Neural cell (in vitro differentiated cells): ENCODE measurements at regions not wholly inside any gene's neighbourhood (a gene's known extent, or its start where the extent isn't known, plus 50 kb on each side); places are given as distances from the start of the nearest gene placed in this dataset.

Experiments
- H2AFZ ChIP-seq: fragments of 200-600, 300-800 bp; sonication (generic), shearing (Covaris generic); 2 replicates; pipeline ENCODE4 v1.6.0; 2014; ENCODE audit warnings: low read depth, mild to moderate bottlenecking, antibody characterized with exemption, low read length, moderate library complexity
- H3F3A ChIP-seq: fragments of 200-600 bp; shearing (Covaris generic); 2 replicates; pipeline ENCODE4 v1.6.1; 2016; ENCODE audit warnings: mild to moderate bottlenecking, moderate library complexity, mixed read lengths, antibody characterized with exemption, low read length; ENCODE audit not compliant: insufficient read depth, poor library complexity, severe bottlenecking
- H3K27ac ChIP-seq: fragments of 200-600, 300-800 bp; sonication (generic), shearing (Covaris generic); 2 replicates; pipeline ENCODE4 v1.5.1; 2014; ENCODE audit warnings: mild to moderate bottlenecking, low read length, moderate library complexity
- H3K27me3 ChIP-seq: fragments of 300-800, 200-600 bp; sonication (generic), shearing (Covaris generic); 2 replicates; pipeline ENCODE4 v1.6.0; 2014; ENCODE audit warnings: mild to moderate bottlenecking, low read depth, low read length, moderate library complexity; ENCODE audit not compliant: insufficient read depth
- H3K36me3 ChIP-seq: fragments of 300-800, 200-600 bp; sonication (generic), shearing (Covaris generic); 2 replicates; pipeline ENCODE4 v1.5.1; 2014; ENCODE audit warnings: mild to moderate bottlenecking, antibody characterized with exemption, low read length, moderate library complexity; ENCODE audit not compliant: insufficient read depth
- H3K4me2 ChIP-seq: fragments of 300-800, 200-600 bp; sonication (generic), shearing (Covaris generic); 2 replicates; pipeline ENCODE4 v1.6.0; 2014; ENCODE audit warnings: mild to moderate bottlenecking, low read length
- H3K4me3 ChIP-seq: fragments of 300-800, 200-600 bp; sonication (generic), shearing (Covaris generic); 2 replicates; pipeline ENCODE4 v1.5.1; 2014; ENCODE audit warnings: mild to moderate bottlenecking, low read length, moderate library complexity
- H3K79me2 ChIP-seq: fragments of 200-600 bp; shearing (Covaris generic); replicated peaks from 2 replicates; pipeline ENCODE4 v1.6.0; 2014; ENCODE audit warnings: mild to moderate bottlenecking, low read length, moderate library complexity; ENCODE audit not compliant: insufficient read depth
- H3K9ac ChIP-seq: fragments of 300-800, 200-600 bp; sonication (generic), shearing (Covaris generic); 2 replicates; pipeline ENCODE4 v1.6.1; 2016; ENCODE audit warnings: mild to moderate bottlenecking, low read length, mixed read lengths
- H3K9me2 ChIP-seq: fragments of 200-600 bp; shearing (Covaris generic); 2 replicates; pipeline ENCODE4 v1.6.1; 2016; ENCODE audit warnings: mild to moderate bottlenecking, low read length, mixed read lengths; ENCODE audit not compliant: insufficient read depth
- H3K9me3 ChIP-seq: fragments of 200-600, 300-800 bp; sonication (generic), shearing (Covaris generic); 2 replicates; pipeline ENCODE4 v1.6.1; 2016; ENCODE audit warnings: mild to moderate bottlenecking, mixed run types, low read length, moderate library complexity, mixed read lengths
- H4K20me1 ChIP-seq: fragments of 200-600 bp; shearing (Covaris generic); 2 replicates; pipeline ENCODE4 v1.6.1; 2016; ENCODE audit warnings: mild to moderate bottlenecking, mixed run types; ENCODE audit not compliant: insufficient read depth
- EP300 ChIP-seq: fragments of 450-650 bp; conservative IDR thresholded peaks from 2 replicates; pipeline ENCODE4 v1.6.1; 2014; ENCODE audit warnings: antibody characterized with exemption, mild to moderate bottlenecking, moderate library complexity; ENCODE audit not compliant: poor library complexity, severe bottlenecking
- EZH2 ChIP-seq: fragments of 200-600, 300-800 bp; shearing (Covaris generic), sonication (generic); IDR thresholded peaks from 2 replicates; pipeline ENCODE4 v1.6.1; 2014; ENCODE audit warnings: antibody characterized with exemption, low read length, borderline replicate concordance, mild to moderate bottlenecking; ENCODE audit not compliant: insufficient read depth, poor library complexity, severe bottlenecking
- MXI1 ChIP-seq: fragments of 450-650 bp; conservative IDR thresholded peaks from 2 replicates; pipeline ENCODE4 v1.6.1; 2014; ENCODE audit warnings: antibody characterized with exemption, mild to moderate bottlenecking; ENCODE audit not compliant: poor library complexity, severe bottlenecking
- POLR2AphosphoS5 ChIP-seq: IDR thresholded peaks from 2 replicates; pipeline ENCODE4 v1.6.1; 2012
- RAD21 ChIP-seq: fragments of 450-650 bp; conservative IDR thresholded peaks from 2 replicates; pipeline ENCODE4 v1.6.1; 2014; ENCODE audit warnings: antibody characterized with exemption, mild to moderate bottlenecking, moderate library complexity
- SMC3 ChIP-seq: fragments of 450-650 bp; conservative IDR thresholded peaks from 2 replicates; pipeline ENCODE4 v1.6.1; 2014; ENCODE audit warnings: antibody characterized with exemption, mild to moderate bottlenecking, moderate library complexity; ENCODE audit not compliant: poor library complexity
- TAF1 ChIP-seq: IDR thresholded peaks from 2 replicates; pipeline ENCODE4 v1.6.1; 2012; ENCODE audit warnings: low read depth
- TF ChIP-seq, protein P1 (sequence below): IDR thresholded peaks from 2 replicates; pipeline ENCODE4 v1.6.1; 2012; ENCODE audit warnings: borderline replicate concordance
- TF ChIP-seq, protein P2 (sequence below): fragments of 450-650 bp; IDR thresholded peaks from 2 replicates; pipeline ENCODE4 v1.5.1; 2014; ENCODE audit warnings: antibody characterized with exemption, mild to moderate bottlenecking, moderate library complexity; ENCODE audit not compliant: poor library complexity, severe bottlenecking

DNA sequence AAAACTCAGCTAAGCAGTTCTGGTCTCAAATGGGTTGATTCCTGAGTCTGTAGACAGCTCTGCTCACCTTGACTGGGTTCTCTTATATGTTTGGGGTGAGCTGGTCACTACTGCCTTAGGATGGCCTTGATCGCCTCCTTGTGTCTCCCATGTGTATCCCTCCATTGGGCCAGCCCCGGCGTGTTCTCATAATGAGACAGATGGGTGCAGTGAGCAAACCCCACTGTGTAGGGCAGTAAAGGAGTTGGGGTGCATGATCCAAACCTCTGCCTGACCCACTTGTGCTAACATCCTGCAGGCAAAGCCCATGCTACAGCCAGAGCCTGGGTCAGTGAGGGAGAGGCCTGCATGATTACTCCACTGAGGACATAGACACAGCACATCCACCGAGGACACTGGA is 657.6 kb downstream of the BRD1 start:
- H3K36me3 ChIP-seq = no peaks in the 10 kb centered on the region
- no peaks in the 10 kb centered on the region for H4K20me1 ChIP-seq
- H2AFZ ChIP-seq = no peak overlapping the region
- no peak overlapping the region for H3K27ac ChIP-seq
- peaks cover 7% of the 10 kb centered on the region for H3K9me3 ChIP-seq
- no peaks in the 10 kb centered on the region for H3K79me2 ChIP-seq
- no peak overlapping the region for H3K4me2 ChIP-seq
- no peak overlapping the region for H3K9ac ChIP-seq
- H3K27me3 ChIP-seq = no peaks in the 10 kb centered on the region
- no peaks in the 10 kb centered on the region for H3F3A ChIP-seq
- H3K4me3 ChIP-seq = no peak overlapping the region
- H3K9me2 ChIP-seq = no peaks in the 10 kb centered on the region
- TF ChIP-seq, protein P1, sequence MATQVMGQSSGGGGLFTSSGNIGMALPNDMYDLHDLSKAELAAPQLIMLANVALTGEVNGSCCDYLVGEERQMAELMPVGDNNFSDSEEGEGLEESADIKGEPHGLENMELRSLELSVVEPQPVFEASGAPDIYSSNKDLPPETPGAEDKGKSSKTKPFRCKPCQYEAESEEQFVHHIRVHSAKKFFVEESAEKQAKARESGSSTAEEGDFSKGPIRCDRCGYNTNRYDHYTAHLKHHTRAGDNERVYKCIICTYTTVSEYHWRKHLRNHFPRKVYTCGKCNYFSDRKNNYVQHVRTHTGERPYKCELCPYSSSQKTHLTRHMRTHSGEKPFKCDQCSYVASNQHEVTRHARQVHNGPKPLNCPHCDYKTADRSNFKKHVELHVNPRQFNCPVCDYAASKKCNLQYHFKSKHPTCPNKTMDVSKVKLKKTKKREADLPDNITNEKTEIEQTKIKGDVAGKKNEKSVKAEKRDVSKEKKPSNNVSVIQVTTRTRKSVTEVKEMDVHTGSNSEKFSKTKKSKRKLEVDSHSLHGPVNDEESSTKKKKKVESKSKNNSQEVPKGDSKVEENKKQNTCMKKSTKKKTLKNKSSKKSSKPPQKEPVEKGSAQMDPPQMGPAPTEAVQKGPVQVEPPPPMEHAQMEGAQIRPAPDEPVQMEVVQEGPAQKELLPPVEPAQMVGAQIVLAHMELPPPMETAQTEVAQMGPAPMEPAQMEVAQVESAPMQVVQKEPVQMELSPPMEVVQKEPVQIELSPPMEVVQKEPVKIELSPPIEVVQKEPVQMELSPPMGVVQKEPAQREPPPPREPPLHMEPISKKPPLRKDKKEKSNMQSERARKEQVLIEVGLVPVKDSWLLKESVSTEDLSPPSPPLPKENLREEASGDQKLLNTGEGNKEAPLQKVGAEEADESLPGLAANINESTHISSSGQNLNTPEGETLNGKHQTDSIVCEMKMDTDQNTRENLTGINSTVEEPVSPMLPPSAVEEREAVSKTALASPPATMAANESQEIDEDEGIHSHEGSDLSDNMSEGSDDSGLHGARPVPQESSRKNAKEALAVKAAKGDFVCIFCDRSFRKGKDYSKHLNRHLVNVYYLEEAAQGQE = no peak
- TF ChIP-seq MXI1 = no peak
- TF ChIP-seq TAF1 = no peak
- TF ChIP-seq EP300 = no peak
- no peak for TF ChIP-seq SMC3

DNA sequence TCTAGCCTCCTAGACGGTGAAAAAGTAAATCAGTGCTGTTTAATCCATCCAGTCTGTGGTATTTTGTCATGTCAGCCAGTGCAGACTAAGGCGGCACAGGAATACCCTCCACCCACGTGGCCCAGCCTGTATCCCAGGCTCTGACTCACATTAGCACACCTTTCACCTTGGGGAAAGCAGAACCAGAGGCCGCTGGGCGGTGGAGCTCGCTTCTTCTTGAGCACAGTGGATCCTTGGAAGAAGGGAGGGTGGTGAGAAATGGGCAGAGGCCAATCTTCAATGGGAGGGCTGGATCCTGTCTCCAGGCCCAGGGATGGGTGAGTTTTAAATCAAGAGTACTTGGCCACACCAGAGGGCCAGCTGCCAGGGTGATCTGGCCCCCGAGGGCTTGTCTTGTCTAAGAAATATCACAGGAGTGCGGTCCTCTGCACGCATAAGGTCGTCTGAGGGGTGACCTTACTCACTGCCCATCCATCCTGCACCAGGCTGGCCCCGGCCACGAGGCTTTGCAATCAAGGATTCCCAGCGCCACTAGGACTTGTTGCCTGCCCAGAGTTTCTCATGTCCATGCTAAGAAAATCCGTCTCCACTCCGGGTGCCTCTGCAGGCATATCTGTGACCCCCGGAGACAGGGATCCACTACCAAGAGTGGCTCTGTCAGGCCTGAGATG is 658.5 kb downstream of the BRD1 start:
- Histone ChIP-seq H3K79me2 (no peaks in the 10 kb centered on the region), H3K9me3 (peaks cover 7% of the 10 kb centered on the region), H3K9me2 (no peaks in the 10 kb centered on the region), H3K36me3 (no peaks in the 10 kb centered on the region), H4K20me1 (no peaks in the 10 kb centered on the region), H3K27me3 (no peaks in the 10 kb centered on the region), H3F3A (no peaks in the 10 kb centered on the region), H3K4me3 (no peak overlapping the region), H3K9ac (no peak overlapping the region), H3K27ac (no peak overlapping the region), H3K4me2 (no peak overlapping the region), H2AFZ (no peak overlapping the region)
- TF ChIP-seq, protein P1 = no peak
- TF ChIP-seq POLR2AphosphoS5 = no peak
- TF ChIP-seq EP300 = no peak
- no peak for TF ChIP-seq EZH2
- TF ChIP-seq MXI1 = no peak
- TF ChIP-seq RAD21 = no peak
- TF ChIP-seq, protein P2, sequence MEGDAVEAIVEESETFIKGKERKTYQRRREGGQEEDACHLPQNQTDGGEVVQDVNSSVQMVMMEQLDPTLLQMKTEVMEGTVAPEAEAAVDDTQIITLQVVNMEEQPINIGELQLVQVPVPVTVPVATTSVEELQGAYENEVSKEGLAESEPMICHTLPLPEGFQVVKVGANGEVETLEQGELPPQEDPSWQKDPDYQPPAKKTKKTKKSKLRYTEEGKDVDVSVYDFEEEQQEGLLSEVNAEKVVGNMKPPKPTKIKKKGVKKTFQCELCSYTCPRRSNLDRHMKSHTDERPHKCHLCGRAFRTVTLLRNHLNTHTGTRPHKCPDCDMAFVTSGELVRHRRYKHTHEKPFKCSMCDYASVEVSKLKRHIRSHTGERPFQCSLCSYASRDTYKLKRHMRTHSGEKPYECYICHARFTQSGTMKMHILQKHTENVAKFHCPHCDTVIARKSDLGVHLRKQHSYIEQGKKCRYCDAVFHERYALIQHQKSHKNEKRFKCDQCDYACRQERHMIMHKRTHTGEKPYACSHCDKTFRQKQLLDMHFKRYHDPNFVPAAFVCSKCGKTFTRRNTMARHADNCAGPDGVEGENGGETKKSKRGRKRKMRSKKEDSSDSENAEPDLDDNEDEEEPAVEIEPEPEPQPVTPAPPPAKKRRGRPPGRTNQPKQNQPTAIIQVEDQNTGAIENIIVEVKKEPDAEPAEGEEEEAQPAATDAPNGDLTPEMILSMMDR = no peak
- TF ChIP-seq SMC3 = no peak
- no peak for TF ChIP-seq TAF1
